Right renal pelvis (tissue), 4 donors: ENCODE measurements at regions not wholly inside any gene's neighbourhood (a gene's known extent, or its start where the extent isn't known, plus 50 kb on each side); places are given as distances from the start of the nearest gene placed in this dataset.

Experiments used
- DNase-seq, 4 donors: peaks; one replicate each; pipeline ENCODE4 v3.0.0-alpha.2; 2013; ENCODE audit warnings: low read depth in 4 of 4, low spot score in 3 of 4, missing footprints in 1 of 4

- no peak for DNase-seq
Measured at GRCh38 chr2:9769171-9770005, 73.9 kb upstream of the TAF1B start.

GRCh38 chr2:9770006-9770307 lies 73.3 kb upstream of the TAF1B start:
- no peak for DNase-seq

- DNase-seq = peak in 3 of 4 donors; percentile 60 to 62 (median 62)
Measured at GRCh38 chr2:9770308-9771100, 72.8 kb upstream of the TAF1B start.

- no peak for DNase-seq
Measured at GRCh38 chr2:9771101-9771449, 72.2 kb upstream of the TAF1B start.

- no peak for DNase-seq
Measured at GRCh38 chr2:9771481-9772017, 71.7 kb upstream of the TAF1B start.

GRCh38 chr2:9772035-9772998 lies 71.0 kb upstream of the TAF1B start:
- no peak for DNase-seq

- no peak for DNase-seq
Measured at GRCh38 chr2:9772999-9773902, 70.0 kb upstream of the TAF1B start.

- DNase-seq = no peak
Measured at GRCh38 chr2:9773903-9774239, 69.4 kb upstream of the TAF1B start.

- DNase-seq = no peak
Measured at GRCh38 chr2:9774266-9774665, 69.0 kb upstream of the TAF1B start.

GRCh38 chr2:9775351-9775750 lies 67.9 kb upstream of the TAF1B start:
- no peak for DNase-seq

GRCh38 chr2:9775999-9776712 lies 67.1 kb upstream of the TAF1B start:
- DNase-seq = no peak

GRCh38 chr2:9777081-9777480 lies 66.2 kb upstream of the TAF1B start:
- DNase-seq = no peak

GRCh38 chr2:9778012-9778411 lies 65.3 kb upstream of the TAF1B start:
- no peak for DNase-seq

- no peak for DNase-seq
Measured at GRCh38 chr2:9778471-9779316, 64.6 kb upstream of the TAF1B start.

- DNase-seq = no peak
Measured at GRCh38 chr2:9779596-9780264, 63.5 kb upstream of the TAF1B start.

- DNase-seq = no peak
Measured at GRCh38 chr2:9780368-9781130, 62.7 kb upstream of the TAF1B start.

GRCh38 chr2:9781252-9781651 lies 62.0 kb upstream of the TAF1B start:
- DNase-seq = no peak
